HG03108 (cell line): ENCODE measurements at regions not wholly inside any gene's neighbourhood (a gene's known extent, or its start where the extent isn't known, plus 50 kb on each side); places are given as distances from the start of the nearest gene placed in this dataset.

ENCODE experiments used
- ATAC-seq: cut with Tn5 transposase; IDR thresholded peaks from one replicate; pipeline ENCODE4 v1.9.1; 2021; ENCODE audit warnings: moderate library complexity; ENCODE audit not compliant: unreplicated experiment

- ATAC-seq: peak; percentile 92
Measured at GRCh38 chr3:18295171-18295920, 129.8 kb downstream of the SATB1 start.

- no peak for ATAC-seq
Measured at GRCh38 chr3:18290157-18290556, 135.0 kb downstream of the SATB1 start.

- no peak for ATAC-seq
Measured at GRCh38 chr3:18288243-18288642, 136.9 kb downstream of the SATB1 start.

- ATAC-seq: no peak
Measured at GRCh38 chr3:18284716-18285115, 140.4 kb downstream of the SATB1 start.

GRCh38 chr3:18283680-18284079 lies 141.5 kb downstream of the SATB1 start:
- no peak for ATAC-seq

- no peak for ATAC-seq
Measured at GRCh38 chr3:18282507-18282906, 142.6 kb downstream of the SATB1 start.

- no peak for ATAC-seq
Measured at GRCh38 chr3:18279226-18279737, 145.9 kb downstream of the SATB1 start.

- no peak for ATAC-seq
Measured at GRCh38 chr3:18264853-18265252, 160.3 kb downstream of the SATB1 start.

- no peak for ATAC-seq
Measured at GRCh38 chr3:18264361-18264760, 160.8 kb downstream of the SATB1 start.

- no peak for ATAC-seq
Measured at GRCh38 chr3:18258492-18258891, 166.6 kb downstream of the SATB1 start.

GRCh38 chr3:18252578-18252977 lies 172.6 kb downstream of the SATB1 start:
- ATAC-seq: no peak

- no peak for ATAC-seq
Measured at GRCh38 chr3:18250991-18251390, 174.1 kb downstream of the SATB1 start.

- ATAC-seq: no peak
Measured at GRCh38 chr3:18249126-18249525, 176.0 kb downstream of the SATB1 start.

GRCh38 chr3:18247776-18248310 lies 177.3 kb downstream of the SATB1 start:
- ATAC-seq: no peak

- no peak for ATAC-seq
Measured at GRCh38 chr3:18247139-18247695, 177.9 kb downstream of the SATB1 start.

- ATAC-seq: no peak
Measured at GRCh38 chr3:18246336-18247060, 178.6 kb downstream of the SATB1 start.

GRCh38 chr3:18245721-18246120 lies 179.4 kb downstream of the SATB1 start:
- no peak for ATAC-seq

- no peak for ATAC-seq
Measured at GRCh38 chr3:18241837-18242236, 183.3 kb downstream of the SATB1 start.

GRCh38 chr3:18239674-18240073 lies 185.5 kb downstream of the SATB1 start:
- ATAC-seq: no peak

GRCh38 chr3:18238746-18239331 lies 186.3 kb downstream of the SATB1 start:
- ATAC-seq: no peak

- no peak for ATAC-seq
Measured at GRCh38 chr3:18238332-18238731, 186.8 kb downstream of the SATB1 start.
